Activated CD4-positive, alpha-beta T cell treated with anti-CD3 and anti-CD28 coated beads for 36 hours (primary cell): ENCODE measurements at regions not wholly inside any gene's neighbourhood (a gene's known extent, or its start where the extent isn't known, plus 50 kb on each side); places are given as distances from the start of the nearest gene placed in this dataset.

ENCODE experiments used
- ATAC-seq: fragments of 200-7000 bp; cut with Tn5 transposase; one replicate; pipeline ENCODE4 v1.10.0; 2021; ENCODE audit warnings: mild to moderate bottlenecking, moderate library complexity
- CTCF ChIA-PET: fragments of 350-600 bp; sonication (Branson Sonifier 250); formaldehyde crosslinking; loops from one replicate; lab custom pipeline; 2021; ENCODE audit warnings: antibody characterized with exemption; lab: Charles Lee
- POLR2A ChIA-PET: fragments of 350-600 bp; sonication (Branson Sonifier 250); formaldehyde crosslinking; loops from one replicate; lab custom pipeline; 2021; ENCODE audit warnings: antibody characterized with exemption, inconsistent platforms; lab: Charles Lee
- DNase-seq: peaks from one replicate; pipeline ENCODE4 v3.0.0-alpha.2; 2020
- H3K27ac Mint-ChIP-seq: one replicate; pipeline ENCODE4 v1.8.0; 2021; ENCODE audit warnings: mixed read lengths
- H3K27me3 Mint-ChIP-seq: one replicate; pipeline ENCODE4 v1.8.0; 2021; ENCODE audit warnings: mixed read lengths
- H3K36me3 Mint-ChIP-seq: one replicate; pipeline ENCODE4 v1.8.0; 2021; ENCODE audit warnings: low read depth, mixed read lengths
- H3K4me1 Mint-ChIP-seq: one replicate; pipeline ENCODE4 v1.8.0; 2021; ENCODE audit warnings: mixed read lengths
- H3K4me3 Mint-ChIP-seq: one replicate; pipeline ENCODE4 v1.8.0; 2021; ENCODE audit warnings: mild to moderate bottlenecking, moderate library complexity, mixed read lengths
- H3K9me3 Mint-ChIP-seq: one replicate; pipeline ENCODE4 v1.8.0; 2021; ENCODE audit warnings: low read depth, mixed read lengths
- intact Hi-C, 2 experiments: fragments of 100-400 bp; cut with DNase I in 1 of 2; cut with micrococcal nuclease in 1 of 2; formaldehyde crosslinking; loops; one replicate each; pipeline versions ENCODE4 v1.14.2 to v1.15.1; 2022 to 2024; cut with DNase I, micrococcal nuclease

DNA sequence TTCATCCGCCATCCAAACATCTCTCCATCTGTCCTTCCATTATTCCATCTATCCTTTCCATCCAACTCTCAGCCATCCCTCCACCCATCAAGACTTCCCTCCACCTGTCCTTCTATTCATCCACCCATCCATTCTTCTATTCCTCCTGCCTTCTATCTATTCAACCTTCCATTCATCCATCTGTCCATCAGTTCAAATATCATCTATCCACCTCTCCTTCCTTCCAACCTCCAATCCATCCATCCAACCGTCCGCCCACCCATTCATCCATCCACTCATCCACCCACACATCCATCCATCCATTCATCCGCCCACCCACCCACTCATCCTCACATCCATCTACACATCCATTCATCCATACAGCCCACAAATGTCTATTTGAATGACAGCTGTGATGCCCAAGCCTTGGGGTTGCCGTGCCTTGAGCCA is 132.1 kb downstream of the CEBPB start:
- CTCF ChIA-PET = no interaction called here
- intact Hi-C loops = no loop called here
- peak overlapping the region; percentile 2 for H3K27ac Mint-ChIP-seq
- H3K36me3 Mint-ChIP-seq = no peaks in the 10 kb centered on the region
- POLR2A ChIA-PET = no interaction called here
- no peak overlapping the region for H3K4me3 Mint-ChIP-seq
- H3K4me1 Mint-ChIP-seq = peaks cover 9% of the 10 kb centered on the region
- DNase-seq (no peak), ATAC-seq (no peak)
- peaks cover under 1% of the 10 kb centered on the region for H3K9me3 Mint-ChIP-seq
- peaks cover 3% of the 10 kb centered on the region for H3K27me3 Mint-ChIP-seq

DNA sequence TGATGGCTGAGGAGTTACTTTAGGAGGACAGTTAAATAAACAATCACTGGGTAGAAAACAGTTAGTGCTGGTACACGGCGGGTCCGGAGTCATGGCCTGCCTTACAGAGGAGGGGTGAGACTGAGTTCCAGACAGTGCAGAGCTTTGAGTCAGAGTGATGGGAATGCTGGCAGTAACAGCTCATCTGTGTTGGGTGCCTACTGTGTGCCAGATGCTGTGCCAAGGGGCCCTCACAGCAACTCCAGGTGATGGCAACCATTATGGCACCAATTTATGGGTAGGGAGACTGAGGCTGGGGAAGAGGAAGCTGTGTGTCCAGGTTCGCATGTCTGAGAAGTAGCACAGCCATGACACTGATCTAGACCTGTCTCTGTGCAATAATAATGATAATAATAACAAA is 132.6 kb downstream of the CEBPB start:
- ATAC-seq (no peak), DNase-seq (no peak)
- ChIA-PET CTCF (no interaction called here), POLR2A (no interaction called here)
- Mint-ChIP-seq H3K4me1 (peaks cover 9% of the 10 kb centered on the region), H3K9me3 (peaks cover 2% of the 10 kb centered on the region), H3K4me3 (no peak overlapping the region), H3K27ac (no peak overlapping the region), H3K36me3 (no peaks in the 10 kb centered on the region), H3K27me3 (peaks cover 3% of the 10 kb centered on the region)
- intact Hi-C loops = no loop called here

DNA sequence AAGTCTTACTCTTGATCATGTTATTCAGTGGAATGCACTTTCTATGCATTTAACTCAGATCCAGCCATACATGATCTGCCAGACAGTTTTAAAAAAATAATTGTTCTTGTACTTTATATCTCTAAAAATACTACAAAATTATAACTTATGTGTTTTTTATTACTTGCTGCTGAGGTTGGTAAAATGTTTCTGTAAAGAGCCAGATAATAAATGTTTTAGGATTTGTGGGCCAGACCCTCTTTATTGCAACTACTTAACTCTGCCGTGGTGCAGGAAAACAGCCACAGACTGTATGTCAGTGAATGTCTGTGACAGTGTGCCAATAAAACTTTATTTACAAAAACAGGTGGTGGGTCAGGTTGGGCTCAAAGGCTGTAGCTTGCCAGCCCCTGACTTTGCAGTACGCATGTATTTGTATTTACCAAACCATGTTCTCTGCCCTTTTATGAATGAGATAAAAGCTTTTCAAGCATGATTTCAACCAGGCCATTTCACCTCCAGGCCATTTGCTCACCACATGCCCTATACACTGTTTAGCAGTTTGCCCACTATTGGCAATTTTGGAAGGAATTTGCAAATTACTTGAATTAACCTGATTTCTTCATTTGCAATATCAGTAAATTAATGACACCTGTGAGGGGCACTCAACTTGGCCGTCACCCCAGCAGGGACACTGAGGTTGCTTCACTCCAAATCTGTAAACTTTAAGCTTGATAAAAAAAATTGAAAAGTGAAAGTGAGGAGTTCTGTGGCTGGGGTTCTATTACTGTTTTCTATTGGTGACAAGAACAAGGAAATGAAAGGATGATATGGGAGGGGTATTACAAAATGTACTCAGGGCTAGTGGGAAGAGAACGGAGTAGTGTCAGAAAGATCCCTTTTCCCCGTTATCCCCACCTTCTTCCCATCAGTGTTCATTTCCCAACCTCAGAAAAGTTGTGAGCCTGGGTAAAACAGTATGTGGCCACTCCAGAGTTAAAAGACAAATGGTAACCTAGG is 133.4 kb downstream of the CEBPB start:
- DNase-seq (no peak), ATAC-seq (no peak)
- CTCF ChIA-PET = no interaction called here
- POLR2A ChIA-PET = no interaction called here
- H3K9me3 Mint-ChIP-seq = peaks cover 2% of the 10 kb centered on the region
- intact Hi-C loops = no loop called here
- H3K36me3 Mint-ChIP-seq = no peaks in the 10 kb centered on the region
- peaks cover 3% of the 10 kb centered on the region for H3K27me3 Mint-ChIP-seq
- no peak overlapping the region for H3K27ac Mint-ChIP-seq
- peaks cover 5% of the 10 kb centered on the region for H3K4me1 Mint-ChIP-seq
- no peak overlapping the region for H3K4me3 Mint-ChIP-seq

DNA sequence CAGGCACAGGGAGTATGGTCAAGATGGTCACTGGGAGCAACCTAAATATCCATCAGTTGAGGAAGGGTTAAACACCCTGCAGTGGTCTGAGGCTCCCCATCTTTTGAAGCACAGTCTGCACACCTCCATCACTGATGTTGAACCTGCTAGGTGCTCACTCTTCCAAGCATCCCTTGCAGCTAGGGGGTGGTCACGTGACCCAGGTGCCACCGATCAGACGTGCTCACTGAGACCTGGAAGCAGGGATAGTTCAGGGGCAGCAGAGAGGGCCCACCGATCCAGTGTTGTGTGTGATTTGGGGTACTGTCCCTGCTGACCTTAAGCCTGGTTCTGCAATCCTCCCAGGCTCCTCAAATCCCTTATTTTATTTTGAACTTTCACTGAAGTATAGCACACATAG is 134.6 kb downstream of the CEBPB start:
- POLR2A ChIA-PET = no interaction called here
- H3K27me3 Mint-ChIP-seq = peaks cover 6% of the 10 kb centered on the region
- H3K4me3 Mint-ChIP-seq = no peak overlapping the region
- peaks cover 5% of the 10 kb centered on the region for H3K4me1 Mint-ChIP-seq
- CTCF ChIA-PET = interaction anchor here (0.6 kb wide), 1 partner anchor 172 kb away, joined by 3 read pairs; no protein-coding TSS in a partner anchor
- no peak for DNase-seq
- H3K9me3 Mint-ChIP-seq = peaks cover 2% of the 10 kb centered on the region
- no peak for ATAC-seq
- no peaks in the 10 kb centered on the region for H3K36me3 Mint-ChIP-seq
- intact Hi-C loops = no loop called here
- no peak overlapping the region for H3K27ac Mint-ChIP-seq

DNA sequence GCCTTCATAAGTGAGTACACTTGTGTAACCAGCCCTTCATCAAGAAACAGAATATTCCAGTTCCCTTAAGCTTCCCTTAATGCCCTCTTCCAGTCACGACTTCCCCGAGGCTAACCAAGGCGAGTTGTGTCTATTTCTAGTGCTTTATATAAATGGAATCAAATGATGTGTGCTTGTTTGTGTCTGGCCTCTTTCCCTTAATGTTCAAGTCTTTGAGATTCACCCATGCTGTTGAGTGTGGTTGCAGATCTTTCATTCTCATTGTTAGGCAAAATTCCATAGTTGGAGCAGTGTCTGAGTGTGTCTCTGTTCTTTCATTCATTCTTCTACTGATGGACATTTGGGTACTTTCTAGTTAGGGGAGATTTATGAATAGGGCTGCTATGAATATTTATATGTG is 135.0 kb downstream of the CEBPB start:
- CTCF ChIA-PET = interaction anchor here (0.6 kb wide), 1 partner anchor 173 kb away, joined by 3 read pairs; no protein-coding TSS in a partner anchor
- H3K27me3 Mint-ChIP-seq = peaks cover 5% of the 10 kb centered on the region
- peaks cover 5% of the 10 kb centered on the region for H3K4me1 Mint-ChIP-seq
- peaks cover 2% of the 10 kb centered on the region for H3K9me3 Mint-ChIP-seq
- no peaks in the 10 kb centered on the region for H3K36me3 Mint-ChIP-seq
- POLR2A ChIA-PET = no interaction called here
- no peak overlapping the region for H3K4me3 Mint-ChIP-seq
- ATAC-seq (no peak), DNase-seq (no peak)
- H3K27ac Mint-ChIP-seq = no peak overlapping the region
- intact Hi-C loops = no loop called here

DNA sequence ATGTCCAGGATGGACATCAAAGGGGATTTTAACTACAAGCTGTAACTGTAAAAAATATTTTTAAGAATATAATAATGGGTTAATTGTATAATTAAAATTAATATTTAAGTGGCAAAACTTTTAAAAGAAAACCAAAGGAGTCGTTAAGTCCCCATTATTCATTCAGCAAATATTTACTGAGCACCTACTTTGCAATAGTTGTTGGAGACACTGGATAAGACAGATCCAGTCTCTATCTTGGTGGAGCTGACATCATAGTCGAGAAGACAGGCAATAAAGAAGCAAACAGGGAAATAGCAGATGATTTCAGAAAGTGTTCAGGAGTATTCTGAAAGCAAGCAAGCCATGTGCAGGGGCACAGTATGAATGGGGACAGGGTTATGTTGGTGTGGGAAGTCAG is 137.0 kb downstream of the CEBPB start:
- Mint-ChIP-seq H3K36me3 (no peaks in the 10 kb centered on the region), H3K27me3 (peaks cover 3% of the 10 kb centered on the region), H3K4me1 (no peaks in the 10 kb centered on the region), H3K4me3 (no peak overlapping the region), H3K9me3 (peaks cover 2% of the 10 kb centered on the region), H3K27ac (no peak overlapping the region)
- ATAC-seq (no peak), DNase-seq (no peak)
- intact Hi-C loops = no loop called here
- POLR2A ChIA-PET = interaction anchor here (0.6 kb wide), 1 partner anchor 222 kb away, joined by 3 read pairs; no protein-coding TSS in a partner anchor
- CTCF ChIA-PET = interaction anchor here (0.6 to 1.5 kb wide), 2 partner anchors 11 to 789 kb away, joined by 4 to 9 read pairs; no protein-coding TSS in a partner anchor

DNA sequence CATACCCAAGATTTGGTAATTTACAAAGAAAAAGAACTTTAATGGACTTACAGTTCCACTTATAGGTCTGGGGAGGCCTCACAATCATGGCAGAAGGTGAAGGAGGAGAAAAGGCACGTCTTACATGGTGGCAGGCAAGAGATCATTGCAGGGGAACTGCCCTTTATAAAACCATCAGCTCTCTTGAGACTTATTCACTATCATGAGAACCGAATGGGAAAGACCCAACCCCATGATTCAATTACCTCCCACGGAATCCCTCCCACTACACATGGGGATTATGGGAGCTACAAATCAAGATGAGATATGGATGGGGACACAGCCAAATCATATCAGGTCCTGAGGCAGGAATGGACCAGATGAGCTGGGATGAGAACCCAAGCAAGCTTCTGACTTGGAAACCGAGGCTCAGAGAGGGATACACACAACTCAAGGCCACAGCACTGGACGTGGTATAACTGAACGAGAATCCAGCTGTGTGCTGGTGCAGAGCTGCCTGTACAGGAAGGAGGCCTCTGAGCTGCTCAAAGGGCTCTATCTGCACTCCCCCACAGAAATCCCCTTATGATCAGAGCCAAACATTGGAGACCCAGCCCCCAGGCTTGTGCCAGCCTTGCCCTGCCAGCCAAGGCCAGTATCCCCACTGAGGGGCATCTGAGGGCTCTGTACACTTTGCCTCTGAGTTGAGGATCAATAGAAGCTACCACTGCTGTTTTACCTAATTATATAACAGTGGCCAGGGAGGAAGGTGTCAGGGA is 137.8 kb downstream of the CEBPB start:
- intact Hi-C loops = no loop called here
- Mint-ChIP-seq H3K9me3 (peaks cover 2% of the 10 kb centered on the region), H3K4me3 (no peak overlapping the region), H3K27me3 (peaks cover 3% of the 10 kb centered on the region), H3K27ac (no peak overlapping the region), H3K36me3 (no peaks in the 10 kb centered on the region), H3K4me1 (no peaks in the 10 kb centered on the region)
- no peak for ATAC-seq
- ChIA-PET POLR2A (interaction anchor here (0.6 kb wide), 2 partner anchors 223 to 264 kb away, joined by 3 to 4 read pairs; no protein-coding TSS in a partner anchor), CTCF (interaction anchor here (1.5 kb wide), 1 partner anchor 10 kb away, joined by 9 read pairs; no protein-coding TSS in a partner anchor)
- no peak for DNase-seq

DNA sequence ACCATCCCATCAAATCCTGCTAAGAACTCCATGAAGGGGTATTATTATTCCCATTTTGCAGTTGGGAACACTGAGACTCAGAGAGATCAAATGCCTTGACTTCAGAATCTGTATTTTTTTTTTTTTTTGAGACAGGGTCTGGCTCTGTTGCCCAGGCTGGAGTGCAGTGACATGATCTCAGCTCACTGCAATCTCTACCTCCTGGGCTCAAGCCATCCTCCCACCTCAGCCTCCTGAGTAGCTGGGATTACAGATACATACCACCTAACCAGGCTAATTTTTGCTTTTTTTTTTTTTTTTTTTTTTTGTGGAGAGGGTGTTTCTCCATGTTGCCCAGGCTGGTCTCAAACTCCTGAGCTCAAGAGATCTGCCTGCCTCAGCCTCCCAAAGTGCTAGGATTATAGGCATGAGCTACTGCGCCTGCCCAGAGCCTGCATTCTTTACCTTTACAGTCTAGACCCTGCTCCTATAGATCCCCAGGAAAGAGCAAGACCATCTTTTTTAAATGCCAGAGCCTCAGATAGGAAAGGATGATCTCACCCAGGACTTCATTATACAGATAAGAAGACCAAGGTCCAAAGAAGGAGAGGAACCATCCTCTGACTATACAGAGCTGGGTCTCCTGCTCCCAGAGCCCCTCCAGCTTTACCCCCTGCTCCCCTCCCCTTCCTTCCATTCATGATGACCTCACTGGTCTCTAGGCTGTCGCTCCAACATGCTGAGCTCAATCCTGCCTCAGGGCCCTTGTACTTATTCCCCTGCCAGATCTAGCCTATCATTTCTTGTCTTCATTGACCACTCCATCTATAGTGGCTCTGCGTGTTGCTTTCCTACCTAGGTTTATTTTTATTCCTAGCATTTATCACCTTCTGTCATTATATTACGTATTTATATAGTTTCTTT is 138.6 kb downstream of the CEBPB start:
- Mint-ChIP-seq H3K4me1 (no peaks in the 10 kb centered on the region), H3K36me3 (no peaks in the 10 kb centered on the region), H3K4me3 (no peak overlapping the region), H3K27ac (no peak overlapping the region), H3K27me3 (peaks cover 3% of the 10 kb centered on the region), H3K9me3 (peaks cover 2% of the 10 kb centered on the region)
- ChIA-PET CTCF (interaction anchor here (0.6 to 1.5 kb wide), 5 partner anchors 9 to 47 kb away, joined by 3 to 9 read pairs (median 3); no protein-coding TSS in a partner anchor), POLR2A (interaction anchor here (0.6 kb wide), 1 partner anchor 263 kb away, joined by 4 read pairs; no protein-coding TSS in a partner anchor)
- intact Hi-C loops = no loop called here
- DNase-seq (no peak), ATAC-seq (no peak)

DNA sequence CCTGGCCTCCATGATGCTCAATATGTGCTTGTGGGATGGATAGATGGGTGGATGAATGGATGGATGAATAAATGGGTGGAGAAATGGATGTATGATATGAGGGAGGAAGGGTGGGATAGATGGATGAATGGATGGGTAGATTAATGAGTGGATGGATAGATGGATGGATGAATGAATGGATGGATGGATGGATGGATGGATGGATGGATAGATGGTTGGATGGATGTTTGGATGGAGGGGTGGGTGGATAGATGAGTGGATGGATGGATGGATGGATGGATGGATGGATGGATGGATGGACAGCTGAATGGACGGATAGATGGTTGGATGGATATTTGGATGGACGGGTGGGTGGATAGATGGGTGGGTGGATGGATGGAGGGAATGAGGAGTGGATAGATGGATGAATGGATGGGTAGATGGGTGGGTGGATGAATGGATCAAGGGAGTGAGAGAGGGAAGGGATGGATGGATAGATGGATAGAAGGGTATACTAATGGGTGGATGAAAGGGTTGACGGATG is 139.4 kb downstream of the CEBPB start:
- peaks cover 3% of the 10 kb centered on the region for H3K27me3 Mint-ChIP-seq
- no peaks in the 10 kb centered on the region for H3K36me3 Mint-ChIP-seq
- no peak overlapping the region for H3K27ac Mint-ChIP-seq
- ChIA-PET POLR2A (no interaction called here), CTCF (interaction anchor here (0.6 to 0.8 kb wide), 3 partner anchors 8 to 48 kb away, joined by 3 read pairs; no protein-coding TSS in a partner anchor)
- no peak overlapping the region for H3K4me3 Mint-ChIP-seq
- peaks cover 2% of the 10 kb centered on the region for H3K9me3 Mint-ChIP-seq
- ATAC-seq = no peak
- intact Hi-C loops = loop anchor here in 1 of 2 experiments (10.0 kb wide), 1 partner anchor 245 kb away; no protein-coding TSS in a partner anchor
- peaks cover 1% of the 10 kb centered on the region for H3K4me1 Mint-ChIP-seq
- no peak for DNase-seq

DNA sequence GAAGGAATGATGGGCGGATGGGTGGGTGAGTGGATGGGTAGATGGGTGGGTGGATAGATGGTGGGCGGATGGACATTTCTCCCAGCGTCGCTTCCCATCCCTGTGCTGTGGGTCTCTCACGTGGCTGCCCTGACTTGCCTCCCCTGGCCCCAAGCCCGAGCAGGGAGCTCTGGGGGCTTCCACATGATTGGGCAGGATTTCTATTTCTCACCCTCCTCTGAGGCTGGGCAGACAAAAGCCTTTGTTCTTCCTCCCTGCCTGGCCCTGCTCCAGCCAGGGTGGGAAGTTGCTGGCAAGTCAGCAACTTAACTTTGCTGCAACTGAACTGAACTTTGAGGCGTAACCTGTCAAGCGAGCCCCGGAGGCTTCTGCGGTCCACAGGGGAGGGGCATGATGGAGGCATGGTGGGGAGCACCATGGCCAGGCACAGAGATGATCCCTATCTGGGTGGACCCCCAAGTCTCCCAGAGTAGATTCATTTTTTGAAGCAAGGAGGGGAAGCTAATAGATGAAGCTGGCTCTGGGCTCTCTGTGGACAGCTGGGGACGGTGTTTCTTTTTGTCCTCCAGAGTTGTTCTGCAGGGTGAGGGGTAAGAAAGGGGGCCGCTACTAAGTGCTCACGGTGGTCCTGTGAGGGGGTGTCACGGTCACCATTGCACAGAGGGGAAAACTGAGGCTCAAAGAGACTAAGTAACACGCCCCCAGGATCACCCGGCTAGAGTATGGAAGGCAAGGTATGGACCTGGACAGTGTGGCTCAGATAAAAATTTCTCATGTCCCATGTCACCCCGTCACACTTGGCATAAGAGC is 140.1 kb downstream of the CEBPB start:
- no peak for ATAC-seq

More for the DNA sequence above, 140.1 kb downstream of the CEBPB start:
- H3K4me3 Mint-ChIP-seq = no peak overlapping the region
- peaks cover 2% of the 10 kb centered on the region for H3K4me1 Mint-ChIP-seq
- no peaks in the 10 kb centered on the region for H3K36me3 Mint-ChIP-seq
- no peak for DNase-seq
- CTCF ChIA-PET = no interaction called here
- POLR2A ChIA-PET = no interaction called here
- intact Hi-C loops = loop anchor here in 1 of 2 experiments (10.0 kb wide), 1 partner anchor 244 kb away; no protein-coding TSS in a partner anchor
- H3K9me3 Mint-ChIP-seq = peaks cover 2% of the 10 kb centered on the region
- no peak overlapping the region for H3K27ac Mint-ChIP-seq
- H3K27me3 Mint-ChIP-seq = peaks cover 3% of the 10 kb centered on the region
